GM12878 (cell line): ENCODE measurements at regions not wholly inside any gene's neighbourhood (a gene's known extent, or its start where the extent isn't known, plus 50 kb on each side); places are given as distances from the start of the nearest gene placed in this dataset.
A peak's percentile ranks its signal among the peaks of the same experiment; 100 is the strongest.

ENCODE experiments used
- CBFB ChIP-seq: IDR thresholded peaks from 2 replicates; pipeline ENCODE4 v1.6.1; 2016; ENCODE audit warnings: antibody characterized with exemption, low read depth
- CBX5 ChIP-seq: sonication (generic); IDR thresholded peaks from 2 replicates; pipeline ENCODE4 v1.6.1; 2016; ENCODE audit warnings: low read depth, moderate library complexity, mild to moderate bottlenecking, inconsistent platforms
- EED ChIP-seq: sonication (generic); IDR thresholded peaks from 2 replicates; pipeline ENCODE4 v1.6.1; 2016; ENCODE audit warnings: antibody characterized with exemption, low read depth
- EGR1 ChIP-seq, 2 experiments: IDR thresholded peaks; 1 replicate in 1 of 2; 2 replicates in 1 of 2; pipeline ENCODE4 v1.6.1; 2011 to 2012; ENCODE audit warnings: low read depth in 2 of 2, low read length in 2 of 2, borderline replicate concordance in 1 of 2, mild to moderate bottlenecking in 1 of 2, moderate library complexity in 1 of 2
- ETV6 ChIP-seq, 2 experiments: fragments of 450-650 bp in 1 of 2; IDR thresholded peaks in 1 of 2; conservative IDR thresholded peaks in 1 of 2; 2 replicates each; pipeline ENCODE4 v1.6.1; 2014; ENCODE audit warnings: antibody characterized with exemption in 1 of 2, borderline replicate concordance in 1 of 2, low read depth in 1 of 2, mild to moderate bottlenecking in 1 of 2, moderate library complexity in 1 of 2
- EZH2 ChIP-seq: IDR thresholded peaks from 2 replicates; pipeline ENCODE4 v1.6.1; 2012; ENCODE audit warnings: low read depth, mild to moderate bottlenecking, control low read depth, inconsistent platforms, low read length, borderline replicate concordance; ENCODE audit not compliant: control insufficient read depth
- MXI1 ChIP-seq: fragments of 150-350 bp; IDR thresholded peaks from 2 replicates; pipeline ENCODE4 v1.6.1; 2011; ENCODE audit warnings: low read depth, mild to moderate bottlenecking, inconsistent platforms, low read length, improper control_type of control experiment
- NFIC ChIP-seq: IDR thresholded peaks from 2 replicates; pipeline ENCODE4 v1.6.1; 2012; ENCODE audit warnings: low read depth, mild to moderate bottlenecking, inconsistent platforms, low read length, moderate library complexity
- PML ChIP-seq: IDR thresholded peaks from 2 replicates; pipeline ENCODE4 v1.6.1; 2012; ENCODE audit warnings: low read length, inconsistent platforms
- RAD21 ChIP-seq: IDR thresholded peaks from 2 replicates; pipeline ENCODE4 v1.6.1; 2011; ENCODE audit warnings: mild to moderate bottlenecking, low read depth, low read length, moderate library complexity; ENCODE audit not compliant: insufficient read depth
- SMARCA5 ChIP-seq: fragments of 450-650 bp; IDR thresholded peaks from 2 replicates; pipeline ENCODE4 v1.6.1; 2017; ENCODE audit warnings: mild to moderate bottlenecking
- SP1 ChIP-seq: IDR thresholded peaks from one replicate; pipeline ENCODE4 v1.6.1; 2011; ENCODE audit warnings: low read depth, low read length
- TARDBP ChIP-seq: IDR thresholded peaks from 2 replicates; pipeline ENCODE4 v1.6.1; 2016; ENCODE audit warnings: borderline replicate concordance
- TCF12 ChIP-seq: IDR thresholded peaks from 2 replicates; pipeline ENCODE4 v1.6.1; 2011; ENCODE audit warnings: low read depth, mild to moderate bottlenecking, low read length
- WRNIP1 ChIP-seq: IDR thresholded peaks from 2 replicates; pipeline ENCODE4 v1.6.1; 2011; ENCODE audit warnings: low read depth, low read length, improper control_type of control experiment, borderline replicate concordance
- YY1 ChIP-seq: IDR thresholded peaks from 2 replicates; pipeline ENCODE4 v1.6.1; 2011; ENCODE audit warnings: low read depth, mild to moderate bottlenecking, low read length
- ZBED1 ChIP-seq: IDR thresholded peaks from 2 replicates; pipeline ENCODE4 v1.6.1; 2016; ENCODE audit warnings: borderline replicate concordance
- ZNF217 ChIP-seq: fragments of 450-650 bp; IDR thresholded peaks from 2 replicates; pipeline ENCODE4 v1.6.1; 2017; ENCODE audit warnings: antibody characterized with exemption, mild to moderate bottlenecking
- ZZZ3 ChIP-seq: IDR thresholded peaks from 2 replicates; pipeline ENCODE4 v1.6.1; 2011; ENCODE audit warnings: low read depth; ENCODE audit not compliant: control insufficient read depth, insufficient read length
- TF ChIP-seq, protein P1 (sequence below): IDR thresholded peaks from 2 replicates; pipeline ENCODE4 v1.6.1; 2011; ENCODE audit warnings: borderline replicate concordance, low read depth, mild to moderate bottlenecking, moderate library complexity, mixed read lengths, low read length; ENCODE audit not compliant: insufficient read depth; ENCODE audit errors: extremely low read length
- TF ChIP-seq, protein P2 (sequence below): fragments of 450-650 bp; IDR thresholded peaks from 2 replicates; pipeline ENCODE4 v1.6.1; 2018; ENCODE audit warnings: borderline replicate concordance, mild to moderate bottlenecking; ENCODE audit not compliant: partially characterized antibody
- TF ChIP-seq, protein P3 (sequence below): IDR thresholded peaks from 2 replicates; pipeline ENCODE4 v1.6.1; 2011; ENCODE audit warnings: mild to moderate bottlenecking, low read depth, low read length, moderate library complexity; ENCODE audit not compliant: insufficient replicate concordance

DNA sequence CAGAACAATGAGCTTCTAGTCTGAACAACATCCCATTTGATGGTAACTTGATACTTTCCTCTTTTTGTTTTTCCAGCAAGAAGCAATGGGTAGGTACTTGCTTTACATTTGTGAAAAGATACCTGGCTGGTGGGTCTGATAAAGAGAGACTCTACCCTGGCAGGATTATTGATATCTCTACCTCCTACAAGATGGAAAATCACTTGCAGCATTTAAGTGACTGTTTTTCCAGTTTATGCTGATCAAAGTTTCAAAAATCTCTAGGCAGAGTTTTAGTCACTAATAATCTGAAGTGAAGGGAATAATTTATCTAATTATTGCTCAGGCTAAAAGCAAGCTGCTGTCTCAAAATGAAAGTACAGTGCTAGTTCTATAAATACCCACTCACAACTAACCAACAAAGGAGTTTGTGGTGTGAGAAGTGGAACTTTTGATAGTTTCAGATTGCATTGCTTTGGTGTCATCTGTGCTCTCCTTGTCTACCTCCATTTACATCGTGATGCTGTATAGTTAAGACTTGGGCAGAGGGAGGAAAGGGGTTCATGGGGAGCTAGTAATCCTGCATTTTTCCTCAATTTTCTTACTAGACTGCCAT is 86.0 kb upstream of the ANKRD1 start (continued):
- TF ChIP-seq, protein P1, sequence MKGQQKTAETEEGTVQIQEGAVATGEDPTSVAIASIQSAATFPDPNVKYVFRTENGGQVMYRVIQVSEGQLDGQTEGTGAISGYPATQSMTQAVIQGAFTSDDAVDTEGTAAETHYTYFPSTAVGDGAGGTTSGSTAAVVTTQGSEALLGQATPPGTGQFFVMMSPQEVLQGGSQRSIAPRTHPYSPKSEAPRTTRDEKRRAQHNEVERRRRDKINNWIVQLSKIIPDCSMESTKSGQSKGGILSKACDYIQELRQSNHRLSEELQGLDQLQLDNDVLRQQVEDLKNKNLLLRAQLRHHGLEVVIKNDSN: no peak
- no peak for TF ChIP-seq TARDBP
- peak; percentile 34; the same call in 1 of the 2 replicates for TF ChIP-seq YY1
- no peak for TF ChIP-seq EGR1 (IDR thresholded peaks at IDR 0.05; ENCODE audit: borderline replicate concordance in 1 of 2, low read depth in 2 of 2, low read length in 2 of 2)
- TF ChIP-seq ZNF217: peak; percentile 89; the same call in 1 of the 2 replicates
- 0 out of 2 replicates have a peak, but pooled peaks have one; percentile 11 for TF ChIP-seq MXI1
- TF ChIP-seq CBFB: peak; percentile 82
- TF ChIP-seq, protein P2, sequence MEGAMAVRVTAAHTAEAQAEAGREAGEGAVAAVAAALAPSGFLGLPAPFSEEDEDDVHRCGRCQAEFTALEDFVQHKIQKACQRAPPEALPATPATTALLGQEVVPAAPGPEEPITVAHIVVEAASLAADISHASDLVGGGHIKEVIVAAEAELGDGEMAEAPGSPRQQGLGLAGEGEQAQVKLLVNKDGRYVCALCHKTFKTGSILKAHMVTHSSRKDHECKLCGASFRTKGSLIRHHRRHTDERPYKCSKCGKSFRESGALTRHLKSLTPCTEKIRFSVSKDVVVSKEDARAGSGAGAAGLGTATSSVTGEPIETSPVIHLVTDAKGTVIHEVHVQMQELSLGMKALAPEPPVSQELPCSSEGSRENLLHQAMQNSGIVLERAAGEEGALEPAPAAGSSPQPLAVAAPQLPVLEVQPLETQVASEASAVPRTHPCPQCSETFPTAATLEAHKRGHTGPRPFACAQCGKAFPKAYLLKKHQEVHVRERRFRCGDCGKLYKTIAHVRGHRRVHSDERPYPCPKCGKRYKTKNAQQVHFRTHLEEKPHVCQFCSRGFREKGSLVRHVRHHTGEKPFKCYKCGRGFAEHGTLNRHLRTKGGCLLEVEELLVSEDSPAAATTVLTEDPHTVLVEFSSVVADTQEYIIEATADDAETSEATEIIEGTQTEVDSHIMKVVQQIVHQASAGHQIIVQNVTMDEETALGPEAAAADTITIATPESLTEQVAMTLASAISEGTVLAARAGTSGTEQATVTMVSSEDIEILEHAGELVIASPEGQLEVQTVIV: no peak
- peak; percentile 92 for TF ChIP-seq EED
- peak; percentile 85; the same call in 1 of the 2 replicates for TF ChIP-seq PML
- peak; percentile 93 for TF ChIP-seq ZBED1
- TF ChIP-seq CBX5: no peak; the same call in none of the 2 replicates
- peak; percentile 54 for TF ChIP-seq SP1
- TF ChIP-seq TCF12: no peak
- TF ChIP-seq WRNIP1: no peak
- TF ChIP-seq ETV6 (conservative IDR thresholded peaks at IDR 0.05 in 1 of 2, IDR thresholded peaks at IDR 0.05 in 1 of 2; ENCODE audit: borderline replicate concordance in 1 of 2, low read depth in 1 of 2): peak in 1 of 2 experiments; percentile 74; a peak in 2 of 4 replicates
- no peak for TF ChIP-seq ZZZ3
- 0 out of 2 replicates have a peak, but pooled peaks have one; percentile 0 for TF ChIP-seq RAD21
- TF ChIP-seq SMARCA5: no peak; the same call in 1 of the 2 replicates
- TF ChIP-seq NFIC: peak; percentile 95
- TF ChIP-seq EZH2: no peak
- TF ChIP-seq, protein P3, sequence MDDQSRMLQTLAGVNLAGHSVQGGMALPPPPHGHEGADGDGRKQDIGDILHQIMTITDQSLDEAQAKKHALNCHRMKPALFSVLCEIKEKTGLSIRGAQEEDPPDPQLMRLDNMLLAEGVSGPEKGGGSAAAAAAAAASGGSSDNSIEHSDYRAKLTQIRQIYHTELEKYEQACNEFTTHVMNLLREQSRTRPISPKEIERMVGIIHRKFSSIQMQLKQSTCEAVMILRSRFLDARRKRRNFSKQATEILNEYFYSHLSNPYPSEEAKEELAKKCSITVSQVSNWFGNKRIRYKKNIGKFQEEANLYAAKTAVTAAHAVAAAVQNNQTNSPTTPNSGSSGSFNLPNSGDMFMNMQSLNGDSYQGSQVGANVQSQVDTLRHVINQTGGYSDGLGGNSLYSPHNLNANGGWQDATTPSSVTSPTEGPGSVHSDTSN: no peak
